Smooth muscle cell (in vitro differentiated cells): ENCODE measurements at regions not wholly inside any gene's neighbourhood (a gene's known extent, or its start where the extent isn't known, plus 50 kb on each side); places are given as distances from the start of the nearest gene placed in this dataset.

ENCODE experiments used
- DNase-seq: peaks from one replicate; lab custom pipeline; 2025; ENCODE audit not compliant: unreplicated experiment; lab: John Stamatoyannopoulos, UW
- H2AFZ ChIP-seq: fragments of 200-600 bp; sonication (generic); 2 replicates; pipeline ENCODE4 v1.6.0; 2016; ENCODE audit warnings: antibody characterized with exemption, low read depth, mild to moderate bottlenecking
- H3F3A ChIP-seq: fragments of 200-600 bp; sonication (generic); 2 replicates; pipeline ENCODE4 v1.6.0; 2017; ENCODE audit warnings: antibody characterized with exemption, low read depth
- H3K27ac ChIP-seq: fragments of 200-600 bp; sonication (generic); 2 replicates; pipeline ENCODE4 v1.5.1; 2016; ENCODE audit warnings: low read depth, mild to moderate bottlenecking
- H3K27me3 ChIP-seq: fragments of 200-600 bp; sonication (generic); 2 replicates; pipeline ENCODE4 v1.6.1; 2016; ENCODE audit warnings: low read depth, mild to moderate bottlenecking
- H3K36me3 ChIP-seq: fragments of 200-600 bp; sonication (generic); 2 replicates; pipeline ENCODE4 v1.5.1; 2016; ENCODE audit warnings: low read depth
- H3K4me1 ChIP-seq: fragments of 200-600 bp; sonication (generic); 2 replicates; pipeline ENCODE4 v1.5.1; 2016; ENCODE audit warnings: low read depth
- H3K4me2 ChIP-seq: fragments of 200-600 bp; sonication (generic); 2 replicates; pipeline ENCODE4 v1.6.0; 2016; ENCODE audit warnings: mild to moderate bottlenecking
- H3K4me3 ChIP-seq: fragments of 200-600 bp; sonication (generic); 2 replicates; pipeline ENCODE4 v1.5.1; 2016; ENCODE audit warnings: mild to moderate bottlenecking
- H3K79me2 ChIP-seq: fragments of 200-600 bp; sonication (generic); 2 replicates; pipeline ENCODE4 v1.6.0; 2016; ENCODE audit warnings: low read depth, mild to moderate bottlenecking
- H3K9ac ChIP-seq: fragments of 200-600 bp; sonication (generic); 2 replicates; pipeline ENCODE4 v1.6.0; 2016; ENCODE audit warnings: low read depth
- H3K9me3 ChIP-seq: fragments of 200-600 bp; sonication (generic); replicated peaks from 2 replicates; pipeline ENCODE4 v1.5.1; 2016; ENCODE audit warnings: low read depth
- H4K20me1 ChIP-seq: fragments of 200-600 bp; sonication (generic); 2 replicates; pipeline ENCODE4 v1.6.0; 2016; ENCODE audit warnings: low read depth
- WGBS: methylation state at CpG from one replicate; pipeline ENCODE4 v1.1.7; 2016; ENCODE audit warnings: low lambda C conversion rate; 5-methylcytosine and 5-hydroxymethylcytosine counted together
- TF ChIP-seq, protein P1 (sequence below): fragments of 200-600 bp; sonication (generic); IDR thresholded peaks from 2 replicates; pipeline ENCODE4 v1.5.1; 2017; ENCODE audit warnings: borderline replicate concordance, mild to moderate bottlenecking, antibody characterized with exemption; ENCODE audit not compliant: insufficient read depth, poor library complexity, severe bottlenecking

DNA sequence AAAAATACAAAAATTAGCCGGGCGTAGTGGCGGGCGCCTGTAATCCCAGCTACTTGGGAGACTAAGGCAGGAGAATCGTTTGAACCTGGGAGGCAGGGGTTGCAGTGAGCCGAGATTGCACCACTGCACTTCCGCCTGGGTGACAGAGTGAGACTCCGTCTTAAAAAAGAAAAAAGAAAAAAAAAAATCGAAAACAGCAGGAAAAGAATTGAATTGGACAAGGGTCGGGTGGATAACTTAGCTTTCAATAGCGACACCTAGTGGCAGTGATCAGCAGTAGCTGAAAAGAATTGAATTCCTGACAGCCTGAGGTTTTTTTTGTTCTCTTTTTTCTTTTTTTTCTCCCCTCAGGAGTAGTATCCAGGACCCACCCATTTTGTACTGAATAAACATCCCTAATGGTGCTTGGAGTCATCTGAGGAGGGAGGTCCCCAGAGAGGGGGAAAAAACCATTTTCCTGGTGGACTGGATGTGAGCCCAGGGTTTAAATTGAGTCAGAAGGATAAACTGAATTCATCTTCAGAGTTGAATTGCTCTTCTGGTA, 55.1 kb downstream of the CYCS start:
- peak overlapping the region; percentile 77 for H3K4me2 ChIP-seq

GRCh38 chr7:25068502-25069213, 56.4 kb downstream of the CYCS start:
- 89% methylated on average over 10 of the region's 10 CpGs for WGBS
- Histone ChIP-seq H3K4me3 (no peak overlapping the region), H3K9ac (no peak overlapping the region), H3K4me1 (no peaks in the 10 kb centered on the region), H3K36me3 (no peaks in the 10 kb centered on the region), H3K9me3 (no peaks in the 10 kb centered on the region), H3K4me2 (no peak overlapping the region), H4K20me1 (no peaks in the 10 kb centered on the region), H3K79me2 (no peaks in the 10 kb centered on the region), H3K27me3 (no peaks in the 10 kb centered on the region), H3F3A (no peaks in the 10 kb centered on the region), H3K27ac (no peak overlapping the region), H2AFZ (no peak overlapping the region)
- DNase-seq, result no peak
- TF ChIP-seq, protein P1, sequence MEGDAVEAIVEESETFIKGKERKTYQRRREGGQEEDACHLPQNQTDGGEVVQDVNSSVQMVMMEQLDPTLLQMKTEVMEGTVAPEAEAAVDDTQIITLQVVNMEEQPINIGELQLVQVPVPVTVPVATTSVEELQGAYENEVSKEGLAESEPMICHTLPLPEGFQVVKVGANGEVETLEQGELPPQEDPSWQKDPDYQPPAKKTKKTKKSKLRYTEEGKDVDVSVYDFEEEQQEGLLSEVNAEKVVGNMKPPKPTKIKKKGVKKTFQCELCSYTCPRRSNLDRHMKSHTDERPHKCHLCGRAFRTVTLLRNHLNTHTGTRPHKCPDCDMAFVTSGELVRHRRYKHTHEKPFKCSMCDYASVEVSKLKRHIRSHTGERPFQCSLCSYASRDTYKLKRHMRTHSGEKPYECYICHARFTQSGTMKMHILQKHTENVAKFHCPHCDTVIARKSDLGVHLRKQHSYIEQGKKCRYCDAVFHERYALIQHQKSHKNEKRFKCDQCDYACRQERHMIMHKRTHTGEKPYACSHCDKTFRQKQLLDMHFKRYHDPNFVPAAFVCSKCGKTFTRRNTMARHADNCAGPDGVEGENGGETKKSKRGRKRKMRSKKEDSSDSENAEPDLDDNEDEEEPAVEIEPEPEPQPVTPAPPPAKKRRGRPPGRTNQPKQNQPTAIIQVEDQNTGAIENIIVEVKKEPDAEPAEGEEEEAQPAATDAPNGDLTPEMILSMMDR, result no peak

More for the DNA sequence above, 55.1 kb downstream of the CYCS start:
- no peaks in the 10 kb centered on the region for H3K9me3 ChIP-seq
- 24% methylated on average over 11 of the region's 11 CpGs for WGBS
- H3K9ac ChIP-seq, result no peak overlapping the region
- no peaks in the 10 kb centered on the region for H4K20me1 ChIP-seq
- no peaks in the 10 kb centered on the region for H3K79me2 ChIP-seq
- H3K4me3 ChIP-seq, result peak overlapping the region; percentile 30
- no peak for DNase-seq
- TF ChIP-seq, protein P1, result peak; percentile 95
- no peaks in the 10 kb centered on the region for H3K36me3 ChIP-seq
- H3K4me1 ChIP-seq, result no peaks in the 10 kb centered on the region
- no peaks in the 10 kb centered on the region for H3F3A ChIP-seq
- H3K27ac ChIP-seq, result no peak overlapping the region
- no peaks in the 10 kb centered on the region for H3K27me3 ChIP-seq
- H2AFZ ChIP-seq, result peak overlapping the region; percentile 13

DNA sequence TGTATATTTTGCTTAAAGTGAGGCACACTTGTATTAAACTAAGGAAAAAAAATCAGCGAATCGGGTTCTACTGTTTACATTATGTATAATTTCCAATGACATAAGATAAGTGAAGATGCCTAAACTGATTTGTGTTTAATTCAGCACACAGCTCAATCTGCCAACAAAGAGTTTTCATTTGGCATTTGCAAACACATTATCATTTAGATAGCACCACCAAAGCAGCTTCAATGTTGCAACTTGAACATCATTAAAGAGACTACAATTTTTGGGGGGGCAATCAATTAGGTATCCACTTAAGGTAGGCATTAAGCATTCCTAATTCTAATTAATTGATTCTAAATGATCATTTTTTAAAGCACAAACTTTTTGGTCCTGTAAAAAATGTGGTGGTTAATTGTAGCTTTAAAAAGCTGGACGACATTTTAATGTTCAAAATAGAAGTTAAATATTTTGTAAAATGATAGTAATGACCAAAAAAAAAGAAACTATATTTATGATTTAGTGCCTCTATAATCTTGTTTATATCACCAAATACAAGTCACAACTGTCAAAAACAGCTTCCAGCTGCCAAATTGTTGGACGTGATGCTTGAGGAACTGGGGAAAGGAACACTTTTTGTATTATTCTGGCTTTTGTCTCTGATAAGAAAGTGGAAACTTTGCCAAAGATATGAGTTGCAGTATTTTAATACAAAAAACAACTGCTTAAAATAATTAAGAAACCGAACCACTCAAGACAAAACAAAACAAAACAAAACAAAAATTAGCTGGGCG, 57.1 kb downstream of the CYCS start:
- no peaks in the 10 kb centered on the region for H3K4me1 ChIP-seq
- H3K9me3 ChIP-seq, result no peaks in the 10 kb centered on the region
- H3K4me3 ChIP-seq, result no peak overlapping the region
- no peaks in the 10 kb centered on the region for H3K36me3 ChIP-seq
- no peak overlapping the region for H3K4me2 ChIP-seq
- DNase-seq, result no peak
- 84% methylated on average over 6 of the region's 6 CpGs for WGBS
- no peak overlapping the region for H2AFZ ChIP-seq
- H3K9ac ChIP-seq, result no peak overlapping the region
- H3F3A ChIP-seq, result no peaks in the 10 kb centered on the region
- H3K27ac ChIP-seq, result no peak overlapping the region
- H4K20me1 ChIP-seq, result no peaks in the 10 kb centered on the region
- no peaks in the 10 kb centered on the region for H3K79me2 ChIP-seq
- no peaks in the 10 kb centered on the region for H3K27me3 ChIP-seq
- TF ChIP-seq, protein P1, result no peak
